Bronchial epithelial cell (primary cell): ENCODE measurements at regions not wholly inside any gene's neighbourhood (a gene's known extent, or its start where the extent isn't known, plus 50 kb on each side); places are given as distances from the start of the nearest gene placed in this dataset.
"Not testable (repeated sequence)": the region's sequence is repeated elsewhere in the genome, so short reads cannot be mapped to it uniquely, and the experiment has no call there.

Experiments
- DNase-seq: peaks from one replicate; pipeline ENCODE4 v3.0.0-alpha.2; 2010; ENCODE audit warnings: low read depth
- FAIRE-seq: peaks from 2 replicates; lab custom pipeline; 2011; peaks lifted over from hg19 to GRCh38; lab: Jason Lieb, UNC
- H3K27me3 ChIP-seq: 2 replicates; pipeline ENCODE4 v1.5.1; 2011; ENCODE audit warnings: low read length; ENCODE audit not compliant: control insufficient read depth, insufficient read depth
- H3K36me3 ChIP-seq: 2 replicates; pipeline ENCODE4 v1.5.1; 2011; ENCODE audit warnings: low read length; ENCODE audit not compliant: control insufficient read depth, insufficient read depth
- H3K4me3 ChIP-seq: 2 replicates; pipeline ENCODE4 v1.5.1; 2011; ENCODE audit warnings: mild to moderate bottlenecking, low read depth, low read length, control low read depth
- CTCF ChIP-seq: IDR thresholded peaks from 2 replicates; pipeline ENCODE4 v1.5.1; 2011; ENCODE audit warnings: mild to moderate bottlenecking, moderate library complexity, low read length, control low read depth, inconsistent platforms; ENCODE audit not compliant: insufficient read depth, severe bottlenecking

- FAIRE-seq (no peak), DNase-seq (peak; percentile 29)
- no peaks in the 10 kb centered on the region for H3K27me3 ChIP-seq
- TF ChIP-seq CTCF: no peak
- H3K4me3 ChIP-seq: no peak overlapping the region
- H3K36me3 ChIP-seq: no peaks in the 10 kb centered on the region
Observed at GRCh38 chr2:58594762-58595161, 353.6 kb upstream of the FANCL start.

GRCh38 chr2:58594175-58594574, 353.1 kb upstream of the FANCL start:
- no peaks in the 10 kb centered on the region for H3K36me3 ChIP-seq
- H3K4me3 ChIP-seq: no peak overlapping the region
- no peak for FAIRE-seq
- no peak for TF ChIP-seq CTCF
- H3K27me3 ChIP-seq: no peaks in the 10 kb centered on the region
- no peak for DNase-seq

GRCh38 chr2:58586178-58586577, 345.1 kb upstream of the FANCL start:
- H3K4me3 ChIP-seq: not testable (repeated sequence)

GRCh38 chr2:58585233-58585632, 344.1 kb upstream of the FANCL start:
- no peaks in the 10 kb centered on the region for H3K36me3 ChIP-seq

More at GRCh38 chr2:58586178-58586577, 345.1 kb upstream of the FANCL start:
- FAIRE-seq, DNase-seq, H3K36me3 ChIP-seq, H3K27me3 ChIP-seq: not testable (repeated sequence)

GRCh38 chr2:58584606-58585118, 343.5 kb upstream of the FANCL start:
- Histone ChIP-seq H3K4me3 (no peak overlapping the region), H3K27me3 (no peaks in the 10 kb centered on the region), H3K36me3 (no peaks in the 10 kb centered on the region)
- DNase-seq (no peak), FAIRE-seq (no peak)
- no peak for TF ChIP-seq CTCF

More at GRCh38 chr2:58585233-58585632, 344.1 kb upstream of the FANCL start:
- Histone ChIP-seq H3K27me3 (no peaks in the 10 kb centered on the region), H3K4me3 (no peak overlapping the region)
- DNase-seq: no peak
- TF ChIP-seq CTCF: no peak
- FAIRE-seq: no peak

GRCh38 chr2:58578276-58578675, 337.2 kb upstream of the FANCL start:
- TF ChIP-seq CTCF: no peak
- Histone ChIP-seq H3K4me3 (no peak overlapping the region), H3K36me3 (no peaks in the 10 kb centered on the region), H3K27me3 (no peaks in the 10 kb centered on the region)
- FAIRE-seq (no peak), DNase-seq (no peak)
